H9 (cell line): ENCODE measurements at regions not wholly inside any gene's neighbourhood (a gene's known extent, or its start where the extent isn't known, plus 50 kb on each side); places are given as distances from the start of the nearest gene placed in this dataset.

ENCODE experiments used
- DNase-seq: peaks from one replicate; pipeline ENCODE4 v3.0.0-alpha.2; 2017
- H2AFZ ChIP-seq: one replicate; pipeline ENCODE4 v1.6.1; 2013; ENCODE audit warnings: mild to moderate bottlenecking, low read length, control low read depth, moderate library complexity
- H2AK5ac ChIP-seq: 2 replicates; pipeline ENCODE4 v1.6.1; 2013; ENCODE audit warnings: low read length, control low read depth, mixed read lengths; ENCODE audit not compliant: insufficient read length
- H2BK120ac ChIP-seq: one replicate; pipeline ENCODE4 v1.6.1; 2013; ENCODE audit warnings: low read depth, mild to moderate bottlenecking, low read length, control low read depth, inconsistent platforms; ENCODE audit not compliant: poor library complexity, severe bottlenecking
- H2BK12ac ChIP-seq: 2 replicates; pipeline ENCODE4 v1.6.1; 2013; ENCODE audit warnings: low read length, control low read depth, mixed read lengths, low read depth; ENCODE audit not compliant: insufficient read length
- H2BK15ac ChIP-seq: 2 replicates; pipeline ENCODE4 v1.6.1; 2013; ENCODE audit warnings: low read depth, low read length, control low read depth
- H2BK20ac ChIP-seq: one replicate; pipeline ENCODE4 v1.6.1; 2013; ENCODE audit warnings: low read depth, mild to moderate bottlenecking, low read length, control low read depth, inconsistent platforms; ENCODE audit not compliant: poor library complexity, severe bottlenecking
- H2BK5ac ChIP-seq: 2 replicates; pipeline ENCODE4 v1.6.1; 2013; ENCODE audit warnings: low read length, control low read depth, mixed read lengths; ENCODE audit not compliant: insufficient read length
- H3K14ac ChIP-seq: 2 replicates; pipeline ENCODE4 v1.6.1; 2013; ENCODE audit warnings: low read length, control low read depth; ENCODE audit not compliant: insufficient read depth
- H3K18ac ChIP-seq: 2 replicates; pipeline ENCODE4 v1.6.1; 2013; ENCODE audit warnings: low read depth, mild to moderate bottlenecking, mixed read lengths, low read length, control low read depth; ENCODE audit not compliant: insufficient read length
- H3K23ac ChIP-seq: 2 replicates; pipeline ENCODE4 v1.6.1; 2013; ENCODE audit warnings: low read length, control low read depth, mixed read lengths, low read depth; ENCODE audit not compliant: insufficient read length
- H3K23me2 ChIP-seq: 2 replicates; pipeline ENCODE4 v1.6.1; 2013; ENCODE audit warnings: low read depth, mild to moderate bottlenecking, mixed read lengths, low read length, control low read depth; ENCODE audit not compliant: insufficient read length, poor library complexity, severe bottlenecking
- H3K27ac ChIP-seq: 2 replicates; pipeline ENCODE4 v1.5.1; 2013; ENCODE audit warnings: low read length, control low read depth, mixed read lengths, low read depth; ENCODE audit not compliant: insufficient read length
- H3K27me3 ChIP-seq: 2 replicates; pipeline ENCODE4 v1.6.1; 2013; ENCODE audit warnings: low read length, control low read depth, inconsistent platforms; ENCODE audit not compliant: insufficient read depth
- H3K4ac ChIP-seq: 2 replicates; pipeline ENCODE4 v1.6.1; 2013; ENCODE audit warnings: low read depth, mild to moderate bottlenecking, control low read depth, inconsistent platforms, low read length, moderate library complexity
- H3K4me1 ChIP-seq: 2 replicates; pipeline ENCODE4 v1.6.1; 2013; ENCODE audit warnings: low read length, control low read depth, inconsistent platforms; ENCODE audit not compliant: insufficient read depth
- H3K4me2 ChIP-seq: 2 replicates; pipeline ENCODE4 v1.6.1; 2013; ENCODE audit warnings: low read length, control low read depth, mixed read lengths; ENCODE audit not compliant: insufficient read length, insufficient read depth
- H3K56ac ChIP-seq: 2 replicates; pipeline ENCODE4 v1.6.1; 2013; ENCODE audit warnings: low read depth, mild to moderate bottlenecking, mixed read lengths, low read length, control low read depth; ENCODE audit not compliant: insufficient read length
- H3K79me1 ChIP-seq: 2 replicates; pipeline ENCODE4 v1.6.1; 2013; ENCODE audit warnings: low read depth, mild to moderate bottlenecking, moderate library complexity, low read length, control low read depth, inconsistent platforms; ENCODE audit not compliant: insufficient read depth, poor library complexity, severe bottlenecking
- H3K79me2 ChIP-seq: 2 replicates; pipeline ENCODE4 v1.6.1; 2013; ENCODE audit warnings: low read length, control low read depth, inconsistent platforms; ENCODE audit not compliant: insufficient read depth
- H3K9ac ChIP-seq: 2 replicates; pipeline ENCODE4 v1.6.1; 2013; ENCODE audit warnings: low read length, control low read depth, mixed read lengths; ENCODE audit not compliant: insufficient read length; ENCODE audit errors: extremely low read depth
- H3K9me3 ChIP-seq: one replicate; pipeline ENCODE4 v1.6.1; 2013; ENCODE audit warnings: low read depth, low read length, inconsistent platforms; ENCODE audit not compliant: control insufficient read depth
- H3T11ph ChIP-seq: one replicate; pipeline ENCODE4 v1.6.1; 2013; ENCODE audit warnings: mild to moderate bottlenecking, low read length, control low read depth, inconsistent platforms
- H4K20me1 ChIP-seq: one replicate; pipeline ENCODE4 v1.6.1; 2013; ENCODE audit not compliant: control insufficient read depth, insufficient read length, insufficient read depth
- H4K5ac ChIP-seq: 2 replicates; pipeline ENCODE4 v1.6.1; 2013; ENCODE audit warnings: low read depth, mild to moderate bottlenecking, mixed read lengths, low read length, control low read depth; ENCODE audit not compliant: insufficient read length
- H4K8ac ChIP-seq: replicated peaks from 2 replicates; pipeline ENCODE4 v1.6.1; 2013; ENCODE audit warnings: low read length, control low read depth, mixed read lengths, low read depth; ENCODE audit not compliant: insufficient read length
- H4K91ac ChIP-seq: 2 replicates; pipeline ENCODE4 v1.6.1; 2013; ENCODE audit warnings: low read depth, mild to moderate bottlenecking, moderate library complexity, mixed read lengths, low read length, control low read depth; ENCODE audit not compliant: insufficient read length
- H3K27ac Mint-ChIP-seq, 3 experiments: 2 replicates in 2 of 3; 3 replicates in 1 of 3; pipeline ENCODE4 v1.8.0; 2020 to 2021; ENCODE audit warnings: mixed read lengths in 3 of 3, mild to moderate bottlenecking in 1 of 3, moderate library complexity in 1 of 3
- H3K27me3 Mint-ChIP-seq: 2 replicates; pipeline ENCODE4 v1.8.0; 2021; ENCODE audit warnings: low read depth, mild to moderate bottlenecking, moderate library complexity, mixed read lengths
- H3K36me3 Mint-ChIP-seq, 3 experiments: 2 replicates in 2 of 3; 3 replicates in 1 of 3; pipeline ENCODE4 v1.8.0; 2020 to 2021; ENCODE audit warnings: low read depth in 3 of 3, mixed read lengths in 3 of 3; ENCODE audit not compliant: insufficient read depth in 1 of 3
- H3K4me1 Mint-ChIP-seq, 2 experiments: 2 replicates each; pipeline ENCODE4 v1.8.0; 2020; ENCODE audit warnings: mixed read lengths in 2 of 2
- H3K4me3 Mint-ChIP-seq, 2 experiments: 2 replicates in 1 of 2; 3 replicates in 1 of 2; pipeline ENCODE4 v1.8.0; 2020 to 2021; ENCODE audit warnings: mild to moderate bottlenecking in 2 of 2, mixed read lengths in 2 of 2, moderate library complexity in 1 of 2
- H3K9me3 Mint-ChIP-seq, 2 experiments: 2 replicates in 1 of 2; 3 replicates in 1 of 2; pipeline ENCODE4 v1.8.0; 2020; ENCODE audit warnings: mild to moderate bottlenecking in 2 of 2, mixed read lengths in 2 of 2, moderate library complexity in 1 of 2
- WGBS: extraction: QIAGEN DNeasy Blood & Tissue Kit; methylation state at CpG from one replicate; pipeline ENCODE4 v1.1.7; 2013; ENCODE audit warnings: missing lambda C conversion rate, low lambda C conversion rate, mixed read lengths; ENCODE audit not compliant: insufficient read length; ENCODE audit errors: extremely low coverage; 5-methylcytosine and 5-hydroxymethylcytosine counted together
- TF ChIP-seq, protein P1 (sequence below): fragments of 200-600 bp; sonication (generic); conservative IDR thresholded peaks from 3 replicates; pipeline ENCODE4 v1.8.0; 2021; ENCODE audit warnings: antibody characterized with exemption, mild to moderate bottlenecking

DNA sequence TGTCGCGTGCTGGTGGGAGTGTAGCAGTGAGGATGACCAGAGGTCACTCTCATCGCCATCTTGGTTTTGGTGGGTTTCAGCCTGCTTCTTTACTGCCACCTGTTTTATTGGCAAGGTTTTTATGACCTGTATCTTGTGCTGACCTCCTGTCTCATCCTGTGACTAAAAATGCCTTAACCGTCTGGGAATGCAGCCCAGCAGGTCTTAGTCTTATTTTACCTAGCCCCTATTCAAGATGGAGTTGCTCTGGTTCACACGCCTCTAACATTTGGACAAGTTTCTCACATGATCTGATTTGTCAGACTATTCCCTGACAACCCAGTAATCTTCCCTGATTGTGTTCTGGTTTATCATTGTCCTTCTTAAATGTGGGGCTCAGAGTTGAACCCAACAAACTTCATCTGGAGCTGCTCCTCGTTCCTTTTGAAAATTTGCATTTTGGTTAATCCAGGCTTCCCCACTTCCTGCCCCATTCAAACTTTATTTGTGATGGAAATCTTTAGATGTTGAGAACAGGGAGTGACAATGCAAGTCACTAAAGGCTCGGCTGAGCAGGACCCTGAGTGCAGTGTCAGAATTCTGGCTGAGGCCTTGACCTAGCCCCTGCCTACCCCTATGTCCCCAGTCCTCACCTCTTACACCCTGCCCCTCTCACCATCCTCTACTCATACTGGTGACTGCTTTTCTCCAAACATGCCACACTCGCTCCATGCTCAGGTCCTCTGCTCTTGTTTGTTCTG is 226.8 kb downstream of the STIM2 start:
- Histone ChIP-seq H3K27ac (peak overlapping the region; percentile 64), H3K4ac (no peak overlapping the region), H2BK120ac (no peak overlapping the region), H2AK5ac (no peak overlapping the region), H3K4me2 (peak overlapping the region; percentile 16), H3K79me2 (no peaks in the 10 kb centered on the region), H4K5ac (no peak overlapping the region), H3K79me1 (no peaks in the 10 kb centered on the region), H4K8ac (no peak overlapping the region), H2BK20ac (no peak overlapping the region), H3K4me1 (peaks cover 22% of the 10 kb centered on the region; the same call in 1 of the 2 replicates), H3K23ac (no peak overlapping the region), H3K18ac (peak overlapping the region; percentile 18), H2AFZ (no peak overlapping the region), H3K14ac (no peak overlapping the region), H2BK12ac (no peak overlapping the region), H3K23me2 (peaks cover 6% of the 10 kb centered on the region), H3K9ac (no peak overlapping the region), H3K27me3 (no peaks in the 10 kb centered on the region; the same call in 1 of the 2 replicates), H3K9me3 (no peaks in the 10 kb centered on the region), H2BK5ac (no peak overlapping the region), H3K56ac (no peak overlapping the region), H4K20me1 (no peaks in the 10 kb centered on the region), H2BK15ac (no peak overlapping the region), H3T11ph (no peak overlapping the region), H4K91ac (no peak overlapping the region)
- no CpG with 5 or more reads among the region's 8 CpGs for WGBS
- H3K27ac Mint-ChIP-seq: peak overlapping the region; percentile 18 to 93 (median 83); a peak in 6 of 7 replicates
- peaks cover 39% of the 10 kb centered on the region for H3K27me3 Mint-ChIP-seq
- peaks cover 69 to 70% of the 10 kb centered on the region in 2 experiments for H3K4me1 Mint-ChIP-seq
- peaks cover 0 to 3% of the 10 kb centered on the region in 2 experiments; a peak in 1 of 5 replicates for H3K9me3 Mint-ChIP-seq
- peak overlapping the region in 1 of 2 experiments; percentile 42; a peak in 2 of 5 replicates for H3K4me3 Mint-ChIP-seq
- peak; percentile 51 for DNase-seq
- H3K36me3 Mint-ChIP-seq: peaks cover 0 to 3% (median 0%) of the 10 kb centered on the region in 3 experiments; a peak in 3 of 7 replicates
- TF ChIP-seq, protein P1, sequence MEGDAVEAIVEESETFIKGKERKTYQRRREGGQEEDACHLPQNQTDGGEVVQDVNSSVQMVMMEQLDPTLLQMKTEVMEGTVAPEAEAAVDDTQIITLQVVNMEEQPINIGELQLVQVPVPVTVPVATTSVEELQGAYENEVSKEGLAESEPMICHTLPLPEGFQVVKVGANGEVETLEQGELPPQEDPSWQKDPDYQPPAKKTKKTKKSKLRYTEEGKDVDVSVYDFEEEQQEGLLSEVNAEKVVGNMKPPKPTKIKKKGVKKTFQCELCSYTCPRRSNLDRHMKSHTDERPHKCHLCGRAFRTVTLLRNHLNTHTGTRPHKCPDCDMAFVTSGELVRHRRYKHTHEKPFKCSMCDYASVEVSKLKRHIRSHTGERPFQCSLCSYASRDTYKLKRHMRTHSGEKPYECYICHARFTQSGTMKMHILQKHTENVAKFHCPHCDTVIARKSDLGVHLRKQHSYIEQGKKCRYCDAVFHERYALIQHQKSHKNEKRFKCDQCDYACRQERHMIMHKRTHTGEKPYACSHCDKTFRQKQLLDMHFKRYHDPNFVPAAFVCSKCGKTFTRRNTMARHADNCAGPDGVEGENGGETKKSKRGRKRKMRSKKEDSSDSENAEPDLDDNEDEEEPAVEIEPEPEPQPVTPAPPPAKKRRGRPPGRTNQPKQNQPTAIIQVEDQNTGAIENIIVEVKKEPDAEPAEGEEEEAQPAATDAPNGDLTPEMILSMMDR: no peak
